Panc1 (cell line): ENCODE measurements at regions not wholly inside any gene's neighbourhood (a gene's known extent, or its start where the extent isn't known, plus 50 kb on each side); places are given as distances from the start of the nearest gene placed in this dataset.

Experiments used
- ATAC-seq: fragments of 200-7000 bp; cut with Tn5 transposase; 2 replicates; pipeline ENCODE4 v1.9.1; 2020; ENCODE audit warnings: mild to moderate bottlenecking, moderate library complexity
- BruUV-seq: library from RNA; stranded (reverse); fragments of 400-500 nt; replicated peaks from 2 replicates; lab custom pipeline; 2021; lab: Mats Ljungman, UMichigan
- CTCF ChIA-PET: fragments of 300-600 bp; sonication (Branson Sonifier 250); formaldehyde crosslinking; loops from one replicate; lab custom pipeline; 2022; ENCODE audit warnings: antibody characterized with exemption; lab: Charles Lee
- POLR2A ChIA-PET: fragments of 300-600 bp; sonication (Branson Sonifier 250); formaldehyde crosslinking; loops from one replicate; lab custom pipeline; 2022; ENCODE audit warnings: antibody characterized with exemption; lab: Charles Lee
- DNase-seq: peaks from one replicate; pipeline ENCODE4 v3.0.0-alpha.2; 2010; ENCODE audit warnings: low read depth, low spot score
- H3K27ac ChIP-seq: 2 replicates; pipeline ENCODE4 v1.5.1; 2011; ENCODE audit warnings: mild to moderate bottlenecking, low read length, inconsistent platforms
- H3K27me3 ChIP-seq: fragments of 200-500 bp; sonication (Bioruptor generic); 2 replicates; pipeline ENCODE4 v1.6.0; 2014; ENCODE audit warnings: low read length, inconsistent platforms; ENCODE audit not compliant: control insufficient read depth, insufficient read depth
- H3K36me3 ChIP-seq: fragments of 200-500 bp; sonication (Bioruptor generic); 2 replicates; pipeline ENCODE4 v1.5.1; 2014; ENCODE audit warnings: inconsistent platforms, mild to moderate bottlenecking, low read length, moderate library complexity; ENCODE audit not compliant: control insufficient read depth, insufficient read depth
- H3K4me1 ChIP-seq: 2 replicates; pipeline ENCODE4 v1.5.1; 2011; ENCODE audit warnings: inconsistent platforms, mild to moderate bottlenecking, low read length, moderate library complexity; ENCODE audit not compliant: control insufficient read depth, insufficient read depth
- H3K4me3 ChIP-seq, 2 experiments: 2 replicates each; pipeline ENCODE4 v1.5.1; 2011 to 2012; ENCODE audit warnings: low read depth in 2 of 2, low read length in 2 of 2, mild to moderate bottlenecking in 2 of 2, inconsistent platforms in 1 of 2, moderate library complexity in 1 of 2
- H3K9me3 ChIP-seq: fragments of 200-500 bp; sonication (Bioruptor generic); 2 replicates; pipeline ENCODE4 v1.5.1; 2014; ENCODE audit warnings: low read depth, mild to moderate bottlenecking, inconsistent platforms, low read length, moderate library complexity; ENCODE audit not compliant: control insufficient read depth, insufficient read depth
- POLR2AphosphoS5 ChIP-seq: IDR thresholded peaks from 2 replicates; pipeline ENCODE4 v1.6.1; 2012; ENCODE audit warnings: mild to moderate bottlenecking, low read depth, low read length, moderate library complexity
- SIN3A ChIP-seq: IDR thresholded peaks from 2 replicates; pipeline ENCODE4 v1.6.1; 2012; ENCODE audit warnings: low read depth, mild to moderate bottlenecking, low read length, moderate library complexity, borderline replicate concordance; ENCODE audit not compliant: insufficient read depth
- TCF7L2 ChIP-seq: IDR thresholded peaks from 2 replicates; pipeline ENCODE4 v1.6.1; 2011; ENCODE audit warnings: mild to moderate bottlenecking, low read depth, low read length, inconsistent platforms
- in situ Hi-C: cut with HindIII; loops from 2 replicates; pipeline ENCODE4 v1.10.0; 2016; ENCODE audit warnings: low sequenced_read_pairs, low pct_unique_long_range_greater_than_20kb
- intact Hi-C: fragments of 100-400 bp; cut with micrococcal nuclease; formaldehyde crosslinking; loops from one replicate; pipeline ENCODE4 v1.10.0; 2022; ENCODE audit not compliant: unreplicated experiment
- TF ChIP-seq, protein P1 (sequence below): fragments of 450-650 bp; IDR thresholded peaks from 2 replicates; pipeline ENCODE4 v1.5.1; 2017; ENCODE audit warnings: mild to moderate bottlenecking
- TF ChIP-seq, protein P2 (sequence below), 2 experiments: IDR thresholded peaks; 2 replicates each; pipeline ENCODE4 v1.6.1; 2011 to 2012; ENCODE audit warnings: low read depth in 2 of 2, control low read depth in 1 of 2, low read length in 1 of 2, mild to moderate bottlenecking in 1 of 2, moderate library complexity in 1 of 2; ENCODE audit not compliant: insufficient read depth in 1 of 2

DNA sequence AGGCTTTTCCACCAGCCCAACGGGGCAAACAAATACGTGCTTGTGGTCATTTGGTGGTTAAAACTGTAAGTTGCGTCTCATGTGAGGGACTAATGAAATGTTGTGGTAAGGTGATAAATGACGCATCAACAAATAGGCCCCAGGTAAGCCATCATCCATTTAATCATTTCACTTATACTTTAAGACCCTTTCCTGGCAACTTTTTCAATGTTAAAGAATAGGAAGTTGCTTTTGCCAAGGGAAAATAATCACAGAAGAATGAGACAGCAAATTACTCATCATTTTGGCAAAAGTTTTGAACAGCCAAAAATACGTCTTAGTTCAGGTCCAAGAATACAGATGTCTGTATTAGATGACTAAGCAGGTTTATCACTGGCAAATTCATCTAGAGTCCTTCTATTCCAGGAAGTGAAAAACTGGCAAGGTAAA is 660.4 kb downstream of the SLITRK1 start:
- Histone ChIP-seq H3K27me3 (no peaks in the 10 kb centered on the region), H3K4me1 (no peaks in the 10 kb centered on the region), H3K27ac (no peak overlapping the region), H3K4me3 (no peak overlapping the region), H3K9me3 (no peaks in the 10 kb centered on the region), H3K36me3 (no peaks in the 10 kb centered on the region)
- ATAC-seq (no peak), DNase-seq (no peak)
- POLR2A ChIA-PET, result no interaction called here
- in situ Hi-C loops (no loop called here), intact Hi-C loops (no loop called here)
- CTCF ChIA-PET, result no interaction called here
- TF ChIP-seq, protein P1, sequence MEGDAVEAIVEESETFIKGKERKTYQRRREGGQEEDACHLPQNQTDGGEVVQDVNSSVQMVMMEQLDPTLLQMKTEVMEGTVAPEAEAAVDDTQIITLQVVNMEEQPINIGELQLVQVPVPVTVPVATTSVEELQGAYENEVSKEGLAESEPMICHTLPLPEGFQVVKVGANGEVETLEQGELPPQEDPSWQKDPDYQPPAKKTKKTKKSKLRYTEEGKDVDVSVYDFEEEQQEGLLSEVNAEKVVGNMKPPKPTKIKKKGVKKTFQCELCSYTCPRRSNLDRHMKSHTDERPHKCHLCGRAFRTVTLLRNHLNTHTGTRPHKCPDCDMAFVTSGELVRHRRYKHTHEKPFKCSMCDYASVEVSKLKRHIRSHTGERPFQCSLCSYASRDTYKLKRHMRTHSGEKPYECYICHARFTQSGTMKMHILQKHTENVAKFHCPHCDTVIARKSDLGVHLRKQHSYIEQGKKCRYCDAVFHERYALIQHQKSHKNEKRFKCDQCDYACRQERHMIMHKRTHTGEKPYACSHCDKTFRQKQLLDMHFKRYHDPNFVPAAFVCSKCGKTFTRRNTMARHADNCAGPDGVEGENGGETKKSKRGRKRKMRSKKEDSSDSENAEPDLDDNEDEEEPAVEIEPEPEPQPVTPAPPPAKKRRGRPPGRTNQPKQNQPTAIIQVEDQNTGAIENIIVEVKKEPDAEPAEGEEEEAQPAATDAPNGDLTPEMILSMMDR, result no peak
- TF ChIP-seq TCF7L2, result no peak
- no peak for TF ChIP-seq POLR2AphosphoS5
- TF ChIP-seq, protein P2, sequence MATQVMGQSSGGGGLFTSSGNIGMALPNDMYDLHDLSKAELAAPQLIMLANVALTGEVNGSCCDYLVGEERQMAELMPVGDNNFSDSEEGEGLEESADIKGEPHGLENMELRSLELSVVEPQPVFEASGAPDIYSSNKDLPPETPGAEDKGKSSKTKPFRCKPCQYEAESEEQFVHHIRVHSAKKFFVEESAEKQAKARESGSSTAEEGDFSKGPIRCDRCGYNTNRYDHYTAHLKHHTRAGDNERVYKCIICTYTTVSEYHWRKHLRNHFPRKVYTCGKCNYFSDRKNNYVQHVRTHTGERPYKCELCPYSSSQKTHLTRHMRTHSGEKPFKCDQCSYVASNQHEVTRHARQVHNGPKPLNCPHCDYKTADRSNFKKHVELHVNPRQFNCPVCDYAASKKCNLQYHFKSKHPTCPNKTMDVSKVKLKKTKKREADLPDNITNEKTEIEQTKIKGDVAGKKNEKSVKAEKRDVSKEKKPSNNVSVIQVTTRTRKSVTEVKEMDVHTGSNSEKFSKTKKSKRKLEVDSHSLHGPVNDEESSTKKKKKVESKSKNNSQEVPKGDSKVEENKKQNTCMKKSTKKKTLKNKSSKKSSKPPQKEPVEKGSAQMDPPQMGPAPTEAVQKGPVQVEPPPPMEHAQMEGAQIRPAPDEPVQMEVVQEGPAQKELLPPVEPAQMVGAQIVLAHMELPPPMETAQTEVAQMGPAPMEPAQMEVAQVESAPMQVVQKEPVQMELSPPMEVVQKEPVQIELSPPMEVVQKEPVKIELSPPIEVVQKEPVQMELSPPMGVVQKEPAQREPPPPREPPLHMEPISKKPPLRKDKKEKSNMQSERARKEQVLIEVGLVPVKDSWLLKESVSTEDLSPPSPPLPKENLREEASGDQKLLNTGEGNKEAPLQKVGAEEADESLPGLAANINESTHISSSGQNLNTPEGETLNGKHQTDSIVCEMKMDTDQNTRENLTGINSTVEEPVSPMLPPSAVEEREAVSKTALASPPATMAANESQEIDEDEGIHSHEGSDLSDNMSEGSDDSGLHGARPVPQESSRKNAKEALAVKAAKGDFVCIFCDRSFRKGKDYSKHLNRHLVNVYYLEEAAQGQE (IDR thresholded peaks at IDR 0.05; ENCODE audit: insufficient read depth in 1 of 2, low read depth in 2 of 2, low read length in 1 of 2), result no peak
- TF ChIP-seq SIN3A, result no peak
- no TSS peak for BruUV-seq

DNA sequence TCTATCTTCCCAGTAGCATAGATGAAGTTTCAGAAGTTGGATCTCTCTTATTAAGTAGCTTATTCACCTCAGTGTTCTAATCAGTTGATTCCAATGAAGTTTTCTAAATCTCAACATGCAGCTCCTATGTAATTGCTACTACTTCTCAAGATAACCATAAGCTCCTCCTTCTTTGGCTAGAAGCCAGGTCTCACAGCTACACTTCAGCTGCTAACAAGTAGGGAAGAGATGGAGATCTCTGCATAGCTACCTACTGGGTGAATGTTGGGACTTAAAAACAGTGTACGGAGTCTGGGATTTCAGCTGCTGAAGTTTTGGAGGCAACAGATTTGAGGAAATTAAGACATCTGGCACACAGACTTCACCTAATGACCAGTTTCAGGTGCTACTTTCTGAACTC is 661.0 kb downstream of the SLITRK1 start:
- intact Hi-C loops (no loop called here), in situ Hi-C loops (no loop called here)
- H3K36me3 ChIP-seq, result no peaks in the 10 kb centered on the region
- ATAC-seq (no peak), DNase-seq (no peak)
- H3K4me3 ChIP-seq, result no peak overlapping the region
- POLR2A ChIA-PET, result no interaction called here
- H3K27ac ChIP-seq, result no peak overlapping the region
- TF ChIP-seq POLR2AphosphoS5 (no peak), TCF7L2 (no peak), SIN3A (no peak)
- TF ChIP-seq, protein P2 (IDR thresholded peaks at IDR 0.05; ENCODE audit: insufficient read depth in 1 of 2, low read depth in 2 of 2, low read length in 1 of 2), result no peak
- TF ChIP-seq, protein P1, result no peak
- H3K4me1 ChIP-seq, result no peaks in the 10 kb centered on the region
- no TSS peak for BruUV-seq
- CTCF ChIA-PET, result no interaction called here
- H3K9me3 ChIP-seq, result no peaks in the 10 kb centered on the region
- no peaks in the 10 kb centered on the region for H3K27me3 ChIP-seq
